CD4-positive, alpha-beta T cell (primary cell): ENCODE measurements at regions not wholly inside any gene's neighbourhood (a gene's known extent, or its start where the extent isn't known, plus 50 kb on each side); places are given as distances from the start of the nearest gene placed in this dataset.
A peak's percentile ranks its signal among the peaks of the same experiment; 100 is the strongest.

ENCODE experiments used
- ATAC-seq: fragments of 200-7000 bp; cut with Tn5 transposase; one replicate; pipeline ENCODE4 v1.10.0; 2022; ENCODE audit warnings: mild to moderate bottlenecking; ENCODE audit not compliant: poor library complexity
- CTCF ChIA-PET: fragments of 350-600 bp; sonication (Branson Sonifier 250); formaldehyde crosslinking; loops from one replicate; lab custom pipeline; 2021; ENCODE audit warnings: antibody characterized with exemption, inconsistent platforms; lab: Charles Lee
- POLR2A ChIA-PET: fragments of 350-600 bp; sonication (Branson Sonifier 250); formaldehyde crosslinking; loops from one replicate; lab custom pipeline; 2021; ENCODE audit warnings: antibody characterized with exemption, inconsistent platforms; lab: Charles Lee
- DNase-seq, 14 experiments: peaks; one replicate each; pipeline ENCODE4 v3.0.0-alpha.2; 2013 to 2020; ENCODE audit warnings: mixed read lengths in 2 of 14
- H3K27ac ChIP-seq, 2 donors: one replicate each; pipeline versions ENCODE4 v1.5.1 to v1.7.0; 2013; ENCODE audit warnings: low read length in 2 of 2, low read depth in 1 of 2, mild to moderate bottlenecking in 1 of 2
- H3K27me3 ChIP-seq, 2 experiments: 1 replicate in 1 of 2; 2 replicates in 1 of 2; pipeline versions ENCODE4 v1.6.1 to v1.7.0; 2013; ENCODE audit warnings: low read length in 2 of 2, control low read depth in 1 of 2, mild to moderate bottlenecking in 1 of 2, moderate library complexity in 1 of 2; ENCODE audit not compliant: insufficient read depth in 2 of 2, control insufficient read depth in 1 of 2
- H3K36me3 ChIP-seq: one replicate; pipeline ENCODE4 v1.6.1; 2013; ENCODE audit warnings: low read length, control low read depth; ENCODE audit not compliant: insufficient read depth
- H3K4me1 ChIP-seq: one replicate; pipeline ENCODE4 v1.6.1; 2013; ENCODE audit warnings: low read length, control low read depth; ENCODE audit not compliant: insufficient read depth
- H3K4me3 ChIP-seq: one replicate; pipeline ENCODE4 v1.5.1; 2013; ENCODE audit warnings: mild to moderate bottlenecking, low read length, moderate library complexity
- H3K9me3 ChIP-seq, 2 experiments: 1 replicate in 1 of 2; 2 replicates in 1 of 2; pipeline versions ENCODE4 v1.6.1 to v1.7.0; 2013; ENCODE audit warnings: low read length in 2 of 2, mild to moderate bottlenecking in 2 of 2, control low read depth in 1 of 2, moderate library complexity in 1 of 2; ENCODE audit not compliant: control insufficient read depth in 1 of 2, insufficient read depth in 1 of 2
- H3K27ac Mint-ChIP-seq: one replicate; pipeline ENCODE4 v1.8.0; 2020; ENCODE audit warnings: mixed read lengths
- H3K27me3 Mint-ChIP-seq: one replicate; pipeline ENCODE4 v1.8.0; 2021; ENCODE audit warnings: mixed read lengths
- H3K36me3 Mint-ChIP-seq: one replicate; pipeline ENCODE4 v1.8.0; 2021; ENCODE audit warnings: low read depth, mixed read lengths
- H3K4me1 Mint-ChIP-seq: one replicate; pipeline ENCODE4 v1.8.0; 2021; ENCODE audit warnings: low read depth, mixed read lengths
- H3K4me3 Mint-ChIP-seq: one replicate; pipeline ENCODE4 v1.8.0; 2020; ENCODE audit warnings: mild to moderate bottlenecking, mixed read lengths
- H3K9me3 Mint-ChIP-seq: one replicate; pipeline ENCODE4 v1.8.0; 2020; ENCODE audit warnings: mixed read lengths
- CTCF ChIP-seq: fragments of 200-600 bp; IDR thresholded peaks from one replicate; pipeline ENCODE4 v1.8.0; 2022; ENCODE audit warnings: antibody characterized with exemption, mild to moderate bottlenecking
- intact Hi-C, 2 experiments: fragments of 100-400 bp; cut with DNase I in 1 of 2; cut with micrococcal nuclease in 1 of 2; formaldehyde crosslinking; loops; one replicate each; pipeline versions ENCODE4 v1.15.1 to v1.9.0; 2023 to 2025; cut with DNase I, micrococcal nuclease

GRCh38 chr1:185559151-185559550, 175.0 kb upstream of the HMCN1 start:
- Mint-ChIP-seq H3K4me3 (no peak overlapping the region), H3K9me3 (no peaks in the 10 kb centered on the region), H3K27me3 (no peaks in the 10 kb centered on the region), H3K36me3 (no peaks in the 10 kb centered on the region), H3K27ac (peak overlapping the region; percentile 63), H3K4me1 (peaks cover 48% of the 10 kb centered on the region)
- H3K4me1 ChIP-seq, result peaks cover 32% of the 10 kb centered on the region
- ChIA-PET POLR2A (interaction anchor here (1.0 to 3.0 kb wide), 6 partner anchors 11 to 271 kb away, joined by 3 to 16 read pairs (median 5); partner anchors contain the start of gene IVNS1ABP), CTCF (interaction anchor here (1.0 to 2.4 kb wide), 6 partner anchors 9 to 111 kb away, joined by 4 to 8 read pairs (median 4); no protein-coding TSS in a partner anchor)
- no peak for DNase-seq
- intact Hi-C loops, result loop anchor here in 1 of 2 experiments (2.0 to 5.0 kb wide), 2 partner anchors 16 to 38 kb away; no protein-coding TSS in a partner anchor
- ATAC-seq, result no peak
- no peaks in the 10 kb centered on the region for H3K9me3 ChIP-seq
- H3K36me3 ChIP-seq, result no peaks in the 10 kb centered on the region
- H3K27ac ChIP-seq, result no peak overlapping the region
- H3K27me3 ChIP-seq, result no peaks in the 10 kb centered on the region
- no peak for TF ChIP-seq CTCF
- H3K4me3 ChIP-seq, result no peak overlapping the region

GRCh38 chr1:185556561-185556960, 177.6 kb upstream of the HMCN1 start:
- no peaks in the 10 kb centered on the region for H3K36me3 Mint-ChIP-seq
- no peak for DNase-seq
- H3K9me3 Mint-ChIP-seq, result peaks cover 3% of the 10 kb centered on the region
- H3K27me3 Mint-ChIP-seq, result no peaks in the 10 kb centered on the region
- POLR2A ChIA-PET, result no interaction called here
- Histone ChIP-seq H3K9me3 (no peaks in the 10 kb centered on the region), H3K27me3 (no peaks in the 10 kb centered on the region), H3K36me3 (no peaks in the 10 kb centered on the region), H3K4me1 (peaks cover 22% of the 10 kb centered on the region), H3K4me3 (no peak overlapping the region), H3K27ac (no peak overlapping the region)
- TF ChIP-seq CTCF, result no peak
- no peak for ATAC-seq
- intact Hi-C loops, result loop anchor here in 1 of 2 experiments (5.0 kb wide), 1 partner anchor 41 kb away; no protein-coding TSS in a partner anchor
- peaks cover 25% of the 10 kb centered on the region for H3K4me1 Mint-ChIP-seq
- CTCF ChIA-PET, result no interaction called here
- H3K4me3 Mint-ChIP-seq, result no peak overlapping the region
- H3K27ac Mint-ChIP-seq, result no peak overlapping the region

- Histone ChIP-seq H3K27me3 (no peaks in the 10 kb centered on the region), H3K27ac (no peak overlapping the region), H3K9me3 (no peaks in the 10 kb centered on the region), H3K36me3 (no peaks in the 10 kb centered on the region), H3K4me3 (no peak overlapping the region), H3K4me1 (peaks cover 14% of the 10 kb centered on the region)
- Mint-ChIP-seq H3K4me3 (no peak overlapping the region), H3K27me3 (no peaks in the 10 kb centered on the region), H3K27ac (no peak overlapping the region), H3K9me3 (peaks cover 3% of the 10 kb centered on the region), H3K4me1 (peaks cover 17% of the 10 kb centered on the region), H3K36me3 (no peaks in the 10 kb centered on the region)
- ATAC-seq (no peak), DNase-seq (no peak)
- no peak for TF ChIP-seq CTCF
- intact Hi-C loops, result loop anchor here in 1 of 2 experiments (5.0 kb wide), 1 partner anchor 42 kb away; no protein-coding TSS in a partner anchor
- ChIA-PET CTCF (no interaction called here), POLR2A (no interaction called here)
These were observed 178.4 kb upstream of the HMCN1 start for GRCh38 chr1:185555743-185556142.
